ENCODE measurements at regions not wholly inside any gene's neighbourhood (a gene's known extent, or its start where the extent isn't known, plus 50 kb on each side); places are given as distances from the start of the nearest gene placed in this dataset.

DNA sequence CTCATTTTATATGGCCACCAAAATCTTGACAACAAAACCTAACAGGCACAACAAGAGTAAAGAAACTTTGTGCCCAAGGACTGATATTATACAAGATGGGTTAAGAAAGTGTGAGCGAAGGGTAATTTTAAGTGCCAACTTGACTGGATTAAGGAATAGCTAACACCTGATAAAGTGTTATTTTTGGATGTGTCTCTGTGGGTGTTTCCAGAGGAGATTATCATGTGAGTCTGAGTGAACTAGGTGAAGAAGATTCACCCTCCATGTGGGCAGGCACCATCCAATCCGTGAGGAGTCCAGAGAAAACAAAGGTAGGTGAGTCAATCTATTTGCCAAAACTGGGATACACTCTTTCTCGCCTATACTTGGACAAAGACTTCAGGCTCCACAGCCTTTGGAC is 461.6 kb downstream of the ETS1 start:
- WGBS (ENCODE audit: low lambda C conversion rate), result 74% methylated on average over 3 of the region's 3 CpGs
- POLR2A ChIA-PET, result no interaction called here
- CTCF ChIA-PET, result interaction anchor here (0.8 kb wide), 1 partner anchor 32 kb away, joined by 4 read pairs; no protein-coding TSS in a partner anchor
- no peaks in the 10 kb centered on the region for H3K79me2 ChIP-seq (ENCODE audit: insufficient read depth)
- no peak for TF ChIP-seq MXI1 (IDR thresholded peaks at IDR 0.05; ENCODE audit: low read depth, low read length)
- TF ChIP-seq CHD2 (IDR thresholded peaks at IDR 0.05; ENCODE audit: low read length, partially characterized antibody), result no peak
- TF ChIP-seq RCOR1 (IDR thresholded peaks at IDR 0.05; ENCODE audit: low read length), result no peak
- TF ChIP-seq POLR2AphosphoS5 (IDR thresholded peaks at IDR 0.05; ENCODE audit: low read depth, low read length), result no peak
- TF ChIP-seq, protein P1, sequence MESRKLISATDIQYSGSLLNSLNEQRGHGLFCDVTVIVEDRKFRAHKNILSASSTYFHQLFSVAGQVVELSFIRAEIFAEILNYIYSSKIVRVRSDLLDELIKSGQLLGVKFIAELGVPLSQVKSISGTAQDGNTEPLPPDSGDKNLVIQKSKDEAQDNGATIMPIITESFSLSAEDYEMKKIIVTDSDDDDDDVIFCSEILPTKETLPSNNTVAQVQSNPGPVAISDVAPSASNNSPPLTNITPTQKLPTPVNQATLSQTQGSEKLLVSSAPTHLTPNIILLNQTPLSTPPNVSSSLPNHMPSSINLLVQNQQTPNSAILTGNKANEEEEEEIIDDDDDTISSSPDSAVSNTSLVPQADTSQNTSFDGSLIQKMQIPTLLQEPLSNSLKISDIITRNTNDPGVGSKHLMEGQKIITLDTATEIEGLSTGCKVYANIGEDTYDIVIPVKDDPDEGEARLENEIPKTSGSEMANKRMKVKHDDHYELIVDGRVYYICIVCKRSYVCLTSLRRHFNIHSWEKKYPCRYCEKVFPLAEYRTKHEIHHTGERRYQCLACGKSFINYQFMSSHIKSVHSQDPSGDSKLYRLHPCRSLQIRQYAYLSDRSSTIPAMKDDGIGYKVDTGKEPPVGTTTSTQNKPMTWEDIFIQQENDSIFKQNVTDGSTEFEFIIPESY (IDR thresholded peaks at IDR 0.05; ENCODE audit: borderline replicate concordance, low read depth), result no peak
- TF ChIP-seq RAD21 (IDR thresholded peaks at IDR 0.05; ENCODE audit: low read length), result no peak
- no peak for TF ChIP-seq EP300 (IDR thresholded peaks at IDR 0.05; ENCODE audit: borderline replicate concordance in 1 of 2, low read depth in 1 of 2, low read length in 1 of 2)
- TF ChIP-seq FOXJ3 (CRISPR knock-in tag; IDR thresholded peaks at IDR 0.05), result no peak
- no peak for TF ChIP-seq SIN3A (IDR thresholded peaks at IDR 0.05; ENCODE audit: borderline replicate concordance, low read depth, low read length)
- no peak overlapping the region for H3K4me3 ChIP-seq (ENCODE audit: low read depth in 2 of 2, low read length in 1 of 2)
- DNase-seq, result no peak
- no peak overlapping the region for H3K9ac ChIP-seq
- no peaks in the 10 kb centered on the region for H3K36me3 ChIP-seq (replicated peaks in 1 of 2; ENCODE audit: control insufficient read depth in 1 of 2, insufficient read depth in 2 of 2, low read length in 1 of 2)
- no peaks in the 10 kb centered on the region for H3F3A ChIP-seq (replicated peaks; ENCODE audit: insufficient read depth)
- H2AFZ ChIP-seq (ENCODE audit: low read depth), result no peak overlapping the region
- no peak overlapping the region for H3K27ac ChIP-seq (ENCODE audit: low read depth in 2 of 2, low read length in 1 of 2)
- H3K4me2 ChIP-seq, result no peak overlapping the region
- H4K20me1 ChIP-seq (ENCODE audit: insufficient read depth), result no peaks in the 10 kb centered on the region
- no peaks in the 10 kb centered on the region for H3K9me3 ChIP-seq
- no peaks in the 10 kb centered on the region; the same call in 1 of the 2 replicates for H3K9me2 ChIP-seq
- no peaks in the 10 kb centered on the region; a peak in 1 of 4 replicates for H3K4me1 ChIP-seq (ENCODE audit: control insufficient read depth in 1 of 2, insufficient read depth in 2 of 2, low read depth in 1 of 2, low read length in 1 of 2)
- no peaks in the 10 kb centered on the region for H3K27me3 ChIP-seq (ENCODE audit: insufficient read depth)

DNA sequence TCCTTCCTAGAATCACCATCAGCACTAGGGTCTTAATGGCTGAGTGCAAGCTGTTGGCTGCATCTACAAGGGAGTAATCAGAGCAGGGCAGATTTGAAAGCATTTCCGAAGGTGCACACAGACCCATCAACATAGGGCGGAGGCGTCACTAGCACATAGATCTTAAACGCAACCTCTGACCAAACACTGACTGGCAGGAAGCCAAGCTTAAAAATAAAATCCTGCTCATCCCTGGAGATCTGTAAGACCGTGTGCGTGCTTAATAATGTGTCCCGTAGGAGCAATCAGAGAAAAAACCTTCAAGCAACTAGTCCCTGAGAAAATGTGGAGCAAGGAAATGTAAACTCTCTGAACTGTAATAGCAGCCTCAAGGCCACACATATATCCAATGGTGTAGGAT is 470.5 kb downstream of the ETS1 start:
- H3K4me3 ChIP-seq (ENCODE audit: low read depth in 2 of 2, low read length in 1 of 2), result no peak overlapping the region
- no peaks in the 10 kb centered on the region for H3K27me3 ChIP-seq (ENCODE audit: insufficient read depth)
- H3K9me3 ChIP-seq, result no peaks in the 10 kb centered on the region
- no peak overlapping the region for H3K4me2 ChIP-seq
- TF ChIP-seq NFIC (IDR thresholded peaks at IDR 0.05; ENCODE audit: borderline replicate concordance) (no peak), CHD2 (IDR thresholded peaks at IDR 0.05; ENCODE audit: low read length, partially characterized antibody) (no peak), JUND (IDR thresholded peaks at IDR 0.05) (no peak), RAD21 (IDR thresholded peaks at IDR 0.05; ENCODE audit: low read length) (no peak), TAF1 (IDR thresholded peaks at IDR 0.05; ENCODE audit: borderline replicate concordance, low read depth, low read length) (no peak), FOXJ3 (CRISPR knock-in tag; IDR thresholded peaks at IDR 0.05) (no peak), ELF1 (IDR thresholded peaks at IDR 0.05) (no peak)
- TF ChIP-seq, protein P2, sequence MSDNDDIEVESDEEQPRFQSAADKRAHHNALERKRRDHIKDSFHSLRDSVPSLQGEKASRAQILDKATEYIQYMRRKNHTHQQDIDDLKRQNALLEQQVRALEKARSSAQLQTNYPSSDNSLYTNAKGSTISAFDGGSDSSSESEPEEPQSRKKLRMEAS (IDR thresholded peaks at IDR 0.05; ENCODE audit: low read depth), result no peak
- TF ChIP-seq, protein P3, sequence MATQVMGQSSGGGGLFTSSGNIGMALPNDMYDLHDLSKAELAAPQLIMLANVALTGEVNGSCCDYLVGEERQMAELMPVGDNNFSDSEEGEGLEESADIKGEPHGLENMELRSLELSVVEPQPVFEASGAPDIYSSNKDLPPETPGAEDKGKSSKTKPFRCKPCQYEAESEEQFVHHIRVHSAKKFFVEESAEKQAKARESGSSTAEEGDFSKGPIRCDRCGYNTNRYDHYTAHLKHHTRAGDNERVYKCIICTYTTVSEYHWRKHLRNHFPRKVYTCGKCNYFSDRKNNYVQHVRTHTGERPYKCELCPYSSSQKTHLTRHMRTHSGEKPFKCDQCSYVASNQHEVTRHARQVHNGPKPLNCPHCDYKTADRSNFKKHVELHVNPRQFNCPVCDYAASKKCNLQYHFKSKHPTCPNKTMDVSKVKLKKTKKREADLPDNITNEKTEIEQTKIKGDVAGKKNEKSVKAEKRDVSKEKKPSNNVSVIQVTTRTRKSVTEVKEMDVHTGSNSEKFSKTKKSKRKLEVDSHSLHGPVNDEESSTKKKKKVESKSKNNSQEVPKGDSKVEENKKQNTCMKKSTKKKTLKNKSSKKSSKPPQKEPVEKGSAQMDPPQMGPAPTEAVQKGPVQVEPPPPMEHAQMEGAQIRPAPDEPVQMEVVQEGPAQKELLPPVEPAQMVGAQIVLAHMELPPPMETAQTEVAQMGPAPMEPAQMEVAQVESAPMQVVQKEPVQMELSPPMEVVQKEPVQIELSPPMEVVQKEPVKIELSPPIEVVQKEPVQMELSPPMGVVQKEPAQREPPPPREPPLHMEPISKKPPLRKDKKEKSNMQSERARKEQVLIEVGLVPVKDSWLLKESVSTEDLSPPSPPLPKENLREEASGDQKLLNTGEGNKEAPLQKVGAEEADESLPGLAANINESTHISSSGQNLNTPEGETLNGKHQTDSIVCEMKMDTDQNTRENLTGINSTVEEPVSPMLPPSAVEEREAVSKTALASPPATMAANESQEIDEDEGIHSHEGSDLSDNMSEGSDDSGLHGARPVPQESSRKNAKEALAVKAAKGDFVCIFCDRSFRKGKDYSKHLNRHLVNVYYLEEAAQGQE (IDR thresholded peaks at IDR 0.05; ENCODE audit: low read depth, low read length), result no peak
- no peaks in the 10 kb centered on the region for H3K4me1 ChIP-seq (ENCODE audit: control insufficient read depth in 1 of 2, insufficient read depth in 2 of 2, low read depth in 1 of 2, low read length in 1 of 2)
- no peak for DNase-seq
- H3K9ac ChIP-seq, result no peak overlapping the region
- ChIA-PET CTCF (interaction anchor here (1.6 kb wide), 1 partner anchor 42 kb away, joined by 3 read pairs; no protein-coding TSS in a partner anchor), POLR2A (no interaction called here)
- 71% methylated on average over 7 of the region's 7 CpGs for WGBS (ENCODE audit: low lambda C conversion rate)
- no peaks in the 10 kb centered on the region for H3K79me2 ChIP-seq (ENCODE audit: insufficient read depth)
- no peaks in the 10 kb centered on the region for H3F3A ChIP-seq (replicated peaks; ENCODE audit: insufficient read depth)
- no peak overlapping the region for H2AFZ ChIP-seq (ENCODE audit: low read depth)
- no peak overlapping the region for H3K27ac ChIP-seq (ENCODE audit: low read depth in 2 of 2, low read length in 1 of 2)
- no peaks in the 10 kb centered on the region for H3K9me2 ChIP-seq
- no peaks in the 10 kb centered on the region for H3K36me3 ChIP-seq (replicated peaks in 1 of 2; ENCODE audit: control insufficient read depth in 1 of 2, insufficient read depth in 2 of 2, low read length in 1 of 2)
- H4K20me1 ChIP-seq (ENCODE audit: insufficient read depth), result no peaks in the 10 kb centered on the region

All from SK-N-SH (cell line).